M059J (cell line): ENCODE measurements at regions not wholly inside any gene's neighbourhood (a gene's known extent, or its start where the extent isn't known, plus 50 kb on each side); places are given as distances from the start of the nearest gene placed in this dataset.
"Not testable (repeated sequence)": the region's sequence is repeated elsewhere in the genome, so short reads cannot be mapped to it uniquely, and the experiment has no call there.

Source experiments
- DNase-seq: peaks from one replicate; pipeline ENCODE4 v3.0.0-alpha.2; 2012; ENCODE audit warnings: low read depth

- DNase-seq = no peak
These were observed 84.2 kb upstream of the SLC2A1 start for GRCh38 chr1:43042773-43043457.

- no peak for DNase-seq
These were observed 83.5 kb upstream of the SLC2A1 start for GRCh38 chr1:43042127-43042526.

GRCh38 chr1:43041591-43041990 is 82.9 kb upstream of the SLC2A1 start:
- no peak for DNase-seq

GRCh38 chr1:43039228-43040055 is 80.8 kb upstream of the SLC2A1 start:
- no peak for DNase-seq

- DNase-seq = no peak
These were observed 79.7 kb upstream of the SLC2A1 start for GRCh38 chr1:43038232-43038935.

GRCh38 chr1:43037466-43037865 is 78.8 kb upstream of the SLC2A1 start:
- DNase-seq = no peak

- no peak for DNase-seq
These were observed 78.3 kb upstream of the SLC2A1 start for GRCh38 chr1:43036932-43037331.

GRCh38 chr1:43035821-43036741 is 77.4 kb upstream of the SLC2A1 start:
- DNase-seq = no peak

- no peak for DNase-seq
These were observed 76.1 kb upstream of the SLC2A1 start for GRCh38 chr1:43034778-43035177.

GRCh38 chr1:43034195-43034658 is 75.6 kb upstream of the SLC2A1 start:
- no peak for DNase-seq

GRCh38 chr1:43031316-43032203 is 72.9 kb upstream of the SLC2A1 start:
- DNase-seq = no peak

GRCh38 chr1:43024905-43025304 is 66.2 kb upstream of the SLC2A1 start:
- DNase-seq = no peak

- peak; percentile 79 for DNase-seq
These were observed 63.1 kb upstream of the SLC2A1 start for GRCh38 chr1:43021547-43022474.

- no peak for DNase-seq
These were observed 60.6 kb upstream of the SLC2A1 start for GRCh38 chr1:43019226-43019625.

- DNase-seq = no peak
These were observed 59.5 kb upstream of the SLC2A1 start for GRCh38 chr1:43018121-43018520.

GRCh38 chr1:43015269-43015668 is 56.6 kb upstream of the SLC2A1 start:
- no peak for DNase-seq

GRCh38 chr1:43014579-43014978 is 55.9 kb upstream of the SLC2A1 start:
- DNase-seq = not testable (repeated sequence)

GRCh38 chr1:43011020-43011419 is 52.4 kb upstream of the SLC2A1 start:
- DNase-seq = no peak

GRCh38 chr1:43009274-43009673 is 50.6 kb upstream of the SLC2A1 start:
- no peak for DNase-seq
